PC-9 (cell line): ENCODE measurements at regions not wholly inside any gene's neighbourhood (a gene's known extent, or its start where the extent isn't known, plus 50 kb on each side); places are given as distances from the start of the nearest gene placed in this dataset.

ENCODE experiments used
- BruUV-seq: library from RNA; stranded (reverse); fragments of 400-500 nt; replicated peaks from 2 replicates; lab custom pipeline; 2021; lab: Mats Ljungman, UMichigan
- CTCF ChIA-PET: fragments of 300-600 bp; sonication (Branson Sonifier 250); formaldehyde crosslinking; loops from one replicate; lab custom pipeline; 2022; ENCODE audit warnings: antibody characterized with exemption; lab: Charles Lee
- POLR2A ChIA-PET: fragments of 300-600 bp; sonication (Branson Sonifier 250); formaldehyde crosslinking; loops from one replicate; lab custom pipeline; 2022; ENCODE audit warnings: antibody characterized with exemption; ENCODE audit not compliant: unreplicated experiment; lab: Charles Lee
- DNase-seq, 2 experiments: peaks; one replicate each; pipeline versions ENCODE4 v3.0.0 to v3.0.0-alpha.2; 2015 to 2022; ENCODE audit warnings: mixed read lengths in 1 of 2
- H2AFZ ChIP-seq: fragments of 200-600 bp; sonication (generic); 2 replicates; pipeline ENCODE4 v1.8.1; 2017; ENCODE audit warnings: antibody characterized with exemption
- H3F3A ChIP-seq: fragments of 200-600 bp; sonication (generic); 2 replicates; pipeline ENCODE4 v1.8.1; 2017; ENCODE audit warnings: antibody characterized with exemption, mild to moderate bottlenecking, low read depth; ENCODE audit not compliant: insufficient read depth
- H3K27ac ChIP-seq: fragments of 200-600 bp; sonication (generic); 2 replicates; pipeline ENCODE4 v1.6.1; 2016; ENCODE audit warnings: mixed run types
- H3K27me3 ChIP-seq: fragments of 200-600 bp; sonication (generic); 2 replicates; pipeline ENCODE4 v1.6.1; 2016; ENCODE audit warnings: low read depth, mixed run types; ENCODE audit not compliant: insufficient read depth
- H3K36me3 ChIP-seq: fragments of 200-600 bp; sonication (generic); 2 replicates; pipeline ENCODE4 v1.6.1; 2016; ENCODE audit warnings: low read depth, mixed run types
- H3K4me1 ChIP-seq: fragments of 200-600 bp; sonication (generic); replicated peaks from 2 replicates; pipeline ENCODE4 v1.6.1; 2016; ENCODE audit warnings: mixed run types; ENCODE audit not compliant: insufficient read depth
- H3K4me2 ChIP-seq: fragments of 200-600 bp; sonication (generic); 2 replicates; pipeline ENCODE4 v1.6.1; 2017; ENCODE audit warnings: mixed run types
- H3K4me3 ChIP-seq: fragments of 200-600 bp; sonication (generic); 2 replicates; pipeline ENCODE4 v1.6.1; 2016; ENCODE audit warnings: mixed run types
- H3K79me2 ChIP-seq: fragments of 200-600 bp; sonication (generic); 2 replicates; pipeline ENCODE4 v1.6.1; 2017; ENCODE audit warnings: low read depth, mixed run types
- H3K9me2 ChIP-seq: fragments of 200-600 bp; sonication (generic); 2 replicates; pipeline ENCODE4 v1.8.1; 2017; ENCODE audit warnings: mild to moderate bottlenecking; ENCODE audit not compliant: insufficient read depth
- H3K9me3 ChIP-seq: fragments of 200-600 bp; sonication (generic); 2 replicates; pipeline ENCODE4 v1.8.1; 2016; ENCODE audit warnings: low read depth; ENCODE audit not compliant: insufficient read depth
- H4K20me1 ChIP-seq: fragments of 200-600 bp; sonication (generic); 2 replicates; pipeline ENCODE4 v1.8.1; 2017; ENCODE audit not compliant: insufficient read depth
- CTCF ChIP-seq: fragments of 200-600 bp; sonication (generic); conservative IDR thresholded peaks from 2 replicates; pipeline ENCODE4 v1.6.1; 2017; ENCODE audit warnings: mixed run types, antibody characterized with exemption, mild to moderate bottlenecking, moderate library complexity
- EZH2 ChIP-seq: fragments of 200-600 bp; sonication (generic); IDR thresholded peaks from 2 replicates; pipeline ENCODE4 v1.8.0; 2017; ENCODE audit warnings: antibody characterized with exemption, low read depth
- intact Hi-C: fragments of 100-400 bp; cut with micrococcal nuclease; formaldehyde crosslinking; loops from one replicate; pipeline ENCODE4 v1.10.0; 2022; ENCODE audit not compliant: unreplicated experiment

GRCh38 chr22:22038178-22038880 is 55.7 kb upstream of the TOP3B start:
- Histone ChIP-seq H2AFZ (no peak overlapping the region), H3K9me2 (no peaks in the 10 kb centered on the region), H3K36me3 (no peaks in the 10 kb centered on the region), H3K27me3 (peaks cover 10% of the 10 kb centered on the region), H3F3A (no peaks in the 10 kb centered on the region), H3K27ac (no peak overlapping the region), H3K9me3 (no peaks in the 10 kb centered on the region), H3K4me1 (no peaks in the 10 kb centered on the region), H3K4me3 (no peak overlapping the region), H3K79me2 (no peaks in the 10 kb centered on the region), H4K20me1 (no peaks in the 10 kb centered on the region), H3K4me2 (no peak overlapping the region)
- TF ChIP-seq CTCF (no peak), EZH2 (no peak)
- POLR2A ChIA-PET: no interaction called here
- no TSS peak for BruUV-seq
- CTCF ChIA-PET: no interaction called here
- DNase-seq: no peak
- intact Hi-C loops: no loop called here

- no peak overlapping the region for H3K4me2 ChIP-seq
- DNase-seq: no peak
- CTCF ChIA-PET: no interaction called here
Observed at GRCh38 chr22:22037740-22038139, 55.2 kb upstream of the TOP3B start.

GRCh38 chr22:22037229-22037628 is 54.6 kb upstream of the TOP3B start:
- Histone ChIP-seq H2AFZ (no peak overlapping the region), H3K36me3 (no peaks in the 10 kb centered on the region)

More at GRCh38 chr22:22037740-22038139, 55.2 kb upstream of the TOP3B start:
- Histone ChIP-seq H3K4me3 (no peak overlapping the region), H3K9me2 (no peaks in the 10 kb centered on the region), H4K20me1 (no peaks in the 10 kb centered on the region), H3K27me3 (peaks cover 5% of the 10 kb centered on the region), H2AFZ (no peak overlapping the region), H3K9me3 (no peaks in the 10 kb centered on the region), H3F3A (no peaks in the 10 kb centered on the region), H3K27ac (no peak overlapping the region), H3K79me2 (no peaks in the 10 kb centered on the region), H3K4me1 (no peaks in the 10 kb centered on the region), H3K36me3 (no peaks in the 10 kb centered on the region)
- BruUV-seq: no TSS peak
- TF ChIP-seq CTCF: no peak
- no peak for TF ChIP-seq EZH2
- intact Hi-C loops: no loop called here
- POLR2A ChIA-PET: no interaction called here

More at GRCh38 chr22:22037229-22037628, 54.6 kb upstream of the TOP3B start:
- POLR2A ChIA-PET: no interaction called here
- H3K9me2 ChIP-seq: no peaks in the 10 kb centered on the region
- no peak for DNase-seq
- peaks cover 5% of the 10 kb centered on the region for H3K27me3 ChIP-seq
- intact Hi-C loops: no loop called here
- no TSS peak for BruUV-seq
- CTCF ChIA-PET: no interaction called here
- H4K20me1 ChIP-seq: no peaks in the 10 kb centered on the region
- no peaks in the 10 kb centered on the region for H3K4me1 ChIP-seq
- no peak overlapping the region for H3K27ac ChIP-seq
- H3K79me2 ChIP-seq: no peaks in the 10 kb centered on the region
- H3K9me3 ChIP-seq: no peaks in the 10 kb centered on the region
- H3K4me2 ChIP-seq: no peak overlapping the region
- TF ChIP-seq EZH2: no peak
- no peaks in the 10 kb centered on the region for H3F3A ChIP-seq
- H3K4me3 ChIP-seq: no peak overlapping the region
